Peyer's patch (tissue), 4 donors: ENCODE measurements at regions not wholly inside any gene's neighbourhood (a gene's known extent, or its start where the extent isn't known, plus 50 kb on each side); places are given as distances from the start of the nearest gene placed in this dataset.
A peak's percentile ranks its signal among the peaks of the same experiment; 100 is the strongest.

ENCODE experiments used
- DNase-seq, 3 donors: peaks; one replicate each; pipeline ENCODE4 v3.0.0-alpha.2; 2017 to 2019
- H3K27ac ChIP-seq, 4 donors: fragments of 200-600 bp; sonication (generic); one replicate each; pipeline ENCODE4 v1.5.1; 2016 to 2019
- H3K27me3 ChIP-seq, 2 donors: fragments of 200-600 bp; sonication (generic); one replicate each; pipeline ENCODE4 v1.5.1; 2019
- H3K36me3 ChIP-seq, 3 donors: fragments of 200-600 bp; sonication (generic); one replicate each; pipeline ENCODE4 v1.5.1; 2016 to 2019
- H3K4me1 ChIP-seq, 4 donors: fragments of 200-600 bp; sonication (generic); one replicate each; pipeline ENCODE4 v1.5.1; 2016 to 2019
- H3K4me3 ChIP-seq, 4 donors: fragments of 200-600 bp; sonication (generic); 1 replicate in 3 of 4; 2 replicates in 1 of 4; pipeline ENCODE4 v1.5.1; 2016 to 2019; ENCODE audit warnings: mild to moderate bottlenecking in 1 of 4
- H3K9me3 ChIP-seq, 4 donors: fragments of 200-600 bp; sonication (generic); one replicate each; pipeline ENCODE4 v1.5.1; 2016 to 2019; ENCODE audit warnings: mild to moderate bottlenecking in 1 of 4
- POLR2A ChIP-seq, 2 donors: fragments of 450-650 bp; IDR thresholded peaks; one replicate each; pipeline ENCODE4 v1.5.1; 2017; ENCODE audit warnings: antibody characterized with exemption in 2 of 2, mild to moderate bottlenecking in 2 of 2, moderate library complexity in 2 of 2
- TF ChIP-seq, protein P1 (sequence below), 6 experiments: fragments of 450-650 bp in 4 of 6; fragments of 200-600 bp in 2 of 6; sonication (generic) in 1 of 6; IDR thresholded peaks; one replicate each; pipeline ENCODE4 v1.5.1; 2017 to 2019; ENCODE audit warnings: antibody characterized with exemption in 6 of 6, mild to moderate bottlenecking in 3 of 6, moderate library complexity in 1 of 6

DNA sequence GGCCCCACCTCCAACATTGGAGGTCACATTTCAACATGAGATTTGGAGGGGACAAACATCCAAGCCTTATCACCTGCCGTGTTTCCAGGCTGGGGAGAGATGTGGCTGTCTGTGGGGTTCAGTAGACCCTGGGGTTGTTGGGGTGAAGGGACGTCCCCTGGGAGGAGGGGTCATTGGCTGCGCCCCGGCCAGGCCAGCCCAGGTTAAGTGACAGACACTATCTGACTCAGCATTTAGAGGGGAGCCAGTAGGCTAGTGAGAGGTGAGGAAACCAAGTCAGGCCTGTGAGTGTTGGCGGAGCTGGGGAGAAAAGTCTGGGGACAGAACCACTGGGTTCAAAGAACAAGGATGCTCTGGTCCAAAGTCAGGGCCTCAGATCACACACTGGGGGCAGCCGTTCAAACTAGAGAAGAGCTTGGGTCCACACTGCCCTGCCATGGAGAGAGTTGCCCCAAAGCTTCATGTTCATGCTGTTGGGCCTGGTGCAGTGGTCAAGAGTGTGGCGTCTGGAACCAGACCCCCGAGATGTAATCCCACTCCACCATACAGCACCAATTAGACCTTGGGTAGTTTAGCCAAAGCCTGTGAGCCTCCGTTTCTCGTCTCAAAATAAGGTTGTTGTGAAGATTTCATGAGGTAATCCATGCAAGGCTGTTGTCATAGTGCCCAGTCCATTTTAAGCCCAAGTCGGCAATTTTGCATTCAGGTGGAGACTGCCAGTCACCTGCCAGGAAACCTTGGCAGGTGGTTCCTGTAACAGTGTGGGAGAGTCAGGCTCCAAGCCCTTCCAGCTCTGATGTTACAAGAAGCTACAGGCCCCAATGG is 1289.6 kb downstream of the TBC1D22A start:
- TF ChIP-seq, protein P1, sequence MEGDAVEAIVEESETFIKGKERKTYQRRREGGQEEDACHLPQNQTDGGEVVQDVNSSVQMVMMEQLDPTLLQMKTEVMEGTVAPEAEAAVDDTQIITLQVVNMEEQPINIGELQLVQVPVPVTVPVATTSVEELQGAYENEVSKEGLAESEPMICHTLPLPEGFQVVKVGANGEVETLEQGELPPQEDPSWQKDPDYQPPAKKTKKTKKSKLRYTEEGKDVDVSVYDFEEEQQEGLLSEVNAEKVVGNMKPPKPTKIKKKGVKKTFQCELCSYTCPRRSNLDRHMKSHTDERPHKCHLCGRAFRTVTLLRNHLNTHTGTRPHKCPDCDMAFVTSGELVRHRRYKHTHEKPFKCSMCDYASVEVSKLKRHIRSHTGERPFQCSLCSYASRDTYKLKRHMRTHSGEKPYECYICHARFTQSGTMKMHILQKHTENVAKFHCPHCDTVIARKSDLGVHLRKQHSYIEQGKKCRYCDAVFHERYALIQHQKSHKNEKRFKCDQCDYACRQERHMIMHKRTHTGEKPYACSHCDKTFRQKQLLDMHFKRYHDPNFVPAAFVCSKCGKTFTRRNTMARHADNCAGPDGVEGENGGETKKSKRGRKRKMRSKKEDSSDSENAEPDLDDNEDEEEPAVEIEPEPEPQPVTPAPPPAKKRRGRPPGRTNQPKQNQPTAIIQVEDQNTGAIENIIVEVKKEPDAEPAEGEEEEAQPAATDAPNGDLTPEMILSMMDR (IDR thresholded peaks at IDR 0.05) = no peak
- no peak for TF ChIP-seq POLR2A (IDR thresholded peaks at IDR 0.05)
- no peaks in the 10 kb centered on the region for H3K36me3 ChIP-seq

GRCh38 chr22:48050836-48051235 is 1288.4 kb downstream of the TBC1D22A start:
- no peak overlapping the region for H3K4me3 ChIP-seq
- no peaks in the 10 kb centered on the region for H3K4me1 ChIP-seq
- DNase-seq = no peak
- H3K27me3 ChIP-seq = no peaks in the 10 kb centered on the region
- no peaks in the 10 kb centered on the region for H3K9me3 ChIP-seq
- no peak overlapping the region for H3K27ac ChIP-seq
- H3K36me3 ChIP-seq = no peaks in the 10 kb centered on the region
- TF ChIP-seq POLR2A (IDR thresholded peaks at IDR 0.05) = no peak
- TF ChIP-seq, protein P1 (IDR thresholded peaks at IDR 0.05) = no peak

More for the DNA sequence above, 1289.6 kb downstream of the TBC1D22A start:
- no peak for DNase-seq
- Histone ChIP-seq H3K27me3 (no peaks in the 10 kb centered on the region), H3K27ac (no peak overlapping the region), H3K4me3 (no peak overlapping the region), H3K4me1 (no peaks in the 10 kb centered on the region), H3K9me3 (no peaks in the 10 kb centered on the region)

- TF ChIP-seq, protein P1 (IDR thresholded peaks at IDR 0.05) = no peak
- TF ChIP-seq POLR2A (IDR thresholded peaks at IDR 0.05) = no peak
- Histone ChIP-seq H3K9me3 (no peaks in the 10 kb centered on the region), H3K27me3 (no peaks in the 10 kb centered on the region)
Measured at GRCh38 chr22:48049116-48049515, 1286.7 kb downstream of the TBC1D22A start.

DNA sequence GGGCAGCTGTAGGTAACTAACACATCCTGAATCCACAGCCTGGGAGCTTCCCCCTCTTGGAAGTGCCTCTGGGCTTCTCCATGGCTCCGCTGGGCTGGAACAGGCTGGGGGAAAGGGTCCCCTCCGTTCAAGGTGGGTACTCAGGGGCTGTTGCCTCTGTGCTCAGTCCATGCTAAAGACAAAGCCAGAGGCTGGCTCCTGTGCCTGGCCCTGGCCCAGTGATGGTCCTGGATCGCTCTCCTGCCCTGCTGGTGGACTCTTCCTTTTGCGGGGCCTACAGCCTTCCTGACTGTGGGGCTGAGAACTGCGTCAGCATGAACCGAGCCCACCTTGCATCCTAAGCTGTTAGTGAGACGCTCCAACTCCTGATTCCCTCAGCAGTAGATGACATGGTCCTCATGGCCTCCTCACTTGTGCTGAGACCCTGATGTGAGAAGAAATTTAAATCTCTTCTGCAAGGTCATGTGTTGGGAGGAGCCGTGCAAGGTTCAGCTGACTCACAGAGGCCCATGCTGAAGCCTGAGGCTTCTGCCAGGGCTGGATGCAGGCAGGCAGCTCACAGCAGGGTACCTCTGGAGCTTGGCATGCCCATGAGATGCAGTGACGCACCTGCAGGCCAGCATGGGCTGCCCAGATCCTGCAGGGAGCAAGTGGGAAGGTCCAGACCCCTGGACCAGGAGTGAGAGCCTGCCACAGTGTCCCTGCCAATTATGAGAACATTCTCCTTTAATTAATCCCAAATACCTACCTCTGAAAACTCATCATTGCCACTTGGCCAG is 1285.5 kb downstream of the TBC1D22A start:
- H3K9me3 ChIP-seq = no peaks in the 10 kb centered on the region
- H3K4me3 ChIP-seq = no peak overlapping the region
- no peaks in the 10 kb centered on the region for H3K36me3 ChIP-seq
- no peak for TF ChIP-seq POLR2A (IDR thresholded peaks at IDR 0.05)
- TF ChIP-seq, protein P1 (IDR thresholded peaks at IDR 0.05) = no peak
- DNase-seq = no peak
- no peak overlapping the region for H3K27ac ChIP-seq
- no peaks in the 10 kb centered on the region for H3K4me1 ChIP-seq
- H3K27me3 ChIP-seq = no peaks in the 10 kb centered on the region

More at GRCh38 chr22:48049116-48049515, 1286.7 kb downstream of the TBC1D22A start:
- no peak overlapping the region for H3K27ac ChIP-seq
- no peak for DNase-seq
- H3K36me3 ChIP-seq = no peaks in the 10 kb centered on the region
- H3K4me1 ChIP-seq = no peaks in the 10 kb centered on the region
- no peak overlapping the region for H3K4me3 ChIP-seq

DNA sequence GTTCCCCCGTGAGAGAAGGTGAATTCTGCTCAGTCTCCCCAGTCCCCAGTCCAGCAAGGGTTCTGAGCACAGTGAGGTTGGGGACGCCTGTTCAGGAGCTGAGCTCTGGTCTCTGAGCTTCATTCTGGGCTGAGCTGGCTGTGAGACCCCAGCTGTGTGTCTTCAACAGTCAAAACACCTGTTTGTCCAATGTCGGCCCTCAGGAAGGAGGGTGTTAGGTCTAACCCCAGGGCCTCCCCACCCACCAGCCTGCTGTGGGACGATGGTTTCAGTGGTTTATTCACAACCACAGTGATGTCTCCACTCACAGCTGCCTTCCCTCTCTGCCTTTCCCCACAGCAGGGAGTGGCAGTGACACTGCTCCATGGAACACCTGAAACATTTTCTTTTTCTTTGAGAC is 1282.9 kb downstream of the TBC1D22A start:
- Histone ChIP-seq H3K36me3 (no peaks in the 10 kb centered on the region), H3K4me1 (no peaks in the 10 kb centered on the region), H3K4me3 (no peak overlapping the region), H3K27ac (no peak overlapping the region), H3K27me3 (no peaks in the 10 kb centered on the region), H3K9me3 (no peaks in the 10 kb centered on the region)
- TF ChIP-seq, protein P1 (IDR thresholded peaks at IDR 0.05) = no peak
- no peak for TF ChIP-seq POLR2A (IDR thresholded peaks at IDR 0.05)
- DNase-seq = peak in 1 of 3 donors; percentile 49
